PC-3 (cell line): ENCODE measurements at regions not wholly inside any gene's neighbourhood (a gene's known extent, or its start where the extent isn't known, plus 50 kb on each side); places are given as distances from the start of the nearest gene placed in this dataset.

Experiments used
- CTCF ChIP-seq: fragments of 300-600 bp; sonication (generic); conservative IDR thresholded peaks from 2 replicates; pipeline ENCODE4 v1.5.1; 2017; ENCODE audit warnings: antibody characterized with exemption, low read depth, mild to moderate bottlenecking, low read length
- EZH2 ChIP-seq: fragments of 300-600 bp; sonication (generic); IDR thresholded peaks from one replicate; pipeline ENCODE4 v1.6.1; 2017; ENCODE audit warnings: antibody characterized with exemption, mild to moderate bottlenecking, low read length; ENCODE audit not compliant: unreplicated experiment
- EZH2phosphoT487 ChIP-seq: fragments of 300-600 bp; sonication (generic); IDR thresholded peaks from 2 replicates; pipeline ENCODE4 v1.6.1; 2018; ENCODE audit warnings: mild to moderate bottlenecking, antibody characterized with exemption, low read length, borderline replicate concordance

GRCh38 chr1:191306916-191307315 is 829.3 kb upstream of the BRINP3 start:
- no peak for TF ChIP-seq CTCF
- TF ChIP-seq EZH2: no peak
- no peak for TF ChIP-seq EZH2phosphoT487
